HG03439 (cell line): ENCODE measurements at regions not wholly inside any gene's neighbourhood (a gene's known extent, or its start where the extent isn't known, plus 50 kb on each side); places are given as distances from the start of the nearest gene placed in this dataset.
A peak's percentile ranks its signal among the peaks of the same experiment; 100 is the strongest.

Source experiments
- ATAC-seq: cut with Tn5 transposase; IDR thresholded peaks from one replicate; pipeline ENCODE4 v1.9.1; 2021; ENCODE audit warnings: mild to moderate bottlenecking, moderate library complexity; ENCODE audit not compliant: unreplicated experiment

DNA sequence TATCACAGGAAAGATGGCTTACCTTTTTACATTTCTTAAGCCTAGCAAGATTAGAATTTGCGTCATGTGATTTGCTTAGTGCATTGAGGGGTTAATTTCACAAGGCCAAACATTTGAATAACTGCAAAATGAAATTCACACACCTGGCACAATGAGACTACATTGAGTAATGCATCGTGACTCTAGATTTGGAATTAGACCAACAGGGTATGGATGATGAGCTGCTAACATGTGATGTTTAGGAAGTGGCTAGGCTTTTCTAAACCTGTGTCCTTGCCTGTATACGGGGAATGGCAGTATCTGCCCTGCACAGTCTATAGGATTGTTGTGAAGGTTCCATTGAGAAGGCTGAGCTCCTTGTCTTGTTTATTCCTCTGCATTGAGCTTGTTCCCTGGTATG is 160.1 kb downstream of the MFSD1 start:
- no peak for ATAC-seq

DNA sequence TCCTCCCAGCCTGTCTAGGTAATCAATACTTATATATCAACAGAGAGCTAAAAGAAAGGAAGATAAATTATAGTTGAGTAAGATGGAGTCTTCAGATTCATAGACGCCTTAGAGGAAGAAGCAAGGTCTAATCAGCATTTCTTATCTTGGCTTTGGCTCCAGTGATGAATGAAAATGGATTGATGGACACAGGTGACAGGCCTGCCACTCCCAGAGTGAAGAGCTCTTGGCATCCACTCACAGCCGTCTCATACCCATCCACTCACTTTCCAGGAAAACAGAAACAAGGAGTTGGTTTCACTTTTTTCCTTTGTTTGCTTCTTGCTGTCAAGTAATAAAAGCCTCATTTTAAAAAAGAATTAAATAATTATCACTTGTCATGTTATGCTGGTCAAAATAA is 168.2 kb downstream of the MFSD1 start:
- no peak for ATAC-seq

DNA sequence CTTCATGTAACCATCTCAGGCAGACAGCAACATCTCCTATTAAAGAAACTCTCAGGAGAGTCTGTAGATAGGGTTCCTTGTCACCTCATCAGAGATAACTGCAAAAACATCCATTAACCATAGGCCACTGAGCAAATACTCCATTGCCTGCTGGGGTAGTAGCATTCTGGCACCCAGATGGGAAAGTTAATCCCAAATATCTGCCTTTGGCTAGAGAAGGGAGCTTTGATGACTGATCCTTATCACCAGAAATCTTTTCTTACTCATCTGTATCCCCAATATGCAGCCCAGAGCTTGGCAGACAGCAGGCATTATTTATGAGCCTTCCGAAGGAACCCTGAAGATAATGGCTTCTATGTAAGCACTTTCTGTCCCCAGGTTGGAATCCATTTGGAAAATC is 173.1 kb downstream of the MFSD1 start:
- no peak for ATAC-seq

DNA sequence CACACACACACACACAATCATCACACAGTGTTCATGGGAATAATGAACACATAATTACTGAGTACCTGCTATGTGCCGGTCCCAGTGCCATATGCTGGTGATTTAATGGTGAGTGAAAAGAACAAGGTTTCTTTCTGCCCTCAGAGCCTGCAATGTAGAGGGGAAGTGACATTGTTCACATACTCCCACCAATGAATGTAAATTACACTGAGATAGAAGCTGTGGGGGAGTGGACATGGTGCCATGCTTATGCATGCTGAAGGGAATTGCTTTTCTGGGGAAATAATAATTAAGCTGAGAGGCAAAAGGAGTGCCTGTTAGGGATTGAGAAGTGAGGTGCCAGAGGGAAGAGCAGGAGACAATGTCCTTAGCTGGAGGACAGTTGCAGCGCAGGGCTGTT is 175.1 kb downstream of the MFSD1 start:
- no peak for ATAC-seq

DNA sequence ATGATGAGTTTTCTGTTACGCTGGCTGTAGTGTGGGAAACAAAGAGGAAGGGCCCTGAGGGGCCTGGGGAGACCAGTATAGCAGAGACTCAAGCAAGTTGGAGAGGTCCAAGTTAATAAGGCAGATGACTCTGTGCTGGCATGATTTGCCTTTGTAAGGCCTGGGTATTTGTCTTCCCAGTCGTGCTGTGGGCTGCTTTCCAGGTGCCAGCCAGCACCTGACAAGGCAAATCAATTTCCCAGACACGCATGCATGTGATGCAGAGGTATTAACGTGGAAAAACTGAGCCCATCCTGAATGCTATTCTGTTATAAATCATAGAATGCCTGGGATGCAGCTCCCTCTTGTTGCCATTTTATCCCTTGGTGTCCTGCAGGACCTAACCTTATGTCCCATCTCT is 175.6 kb downstream of the MFSD1 start:
- ATAC-seq = no peak

DNA sequence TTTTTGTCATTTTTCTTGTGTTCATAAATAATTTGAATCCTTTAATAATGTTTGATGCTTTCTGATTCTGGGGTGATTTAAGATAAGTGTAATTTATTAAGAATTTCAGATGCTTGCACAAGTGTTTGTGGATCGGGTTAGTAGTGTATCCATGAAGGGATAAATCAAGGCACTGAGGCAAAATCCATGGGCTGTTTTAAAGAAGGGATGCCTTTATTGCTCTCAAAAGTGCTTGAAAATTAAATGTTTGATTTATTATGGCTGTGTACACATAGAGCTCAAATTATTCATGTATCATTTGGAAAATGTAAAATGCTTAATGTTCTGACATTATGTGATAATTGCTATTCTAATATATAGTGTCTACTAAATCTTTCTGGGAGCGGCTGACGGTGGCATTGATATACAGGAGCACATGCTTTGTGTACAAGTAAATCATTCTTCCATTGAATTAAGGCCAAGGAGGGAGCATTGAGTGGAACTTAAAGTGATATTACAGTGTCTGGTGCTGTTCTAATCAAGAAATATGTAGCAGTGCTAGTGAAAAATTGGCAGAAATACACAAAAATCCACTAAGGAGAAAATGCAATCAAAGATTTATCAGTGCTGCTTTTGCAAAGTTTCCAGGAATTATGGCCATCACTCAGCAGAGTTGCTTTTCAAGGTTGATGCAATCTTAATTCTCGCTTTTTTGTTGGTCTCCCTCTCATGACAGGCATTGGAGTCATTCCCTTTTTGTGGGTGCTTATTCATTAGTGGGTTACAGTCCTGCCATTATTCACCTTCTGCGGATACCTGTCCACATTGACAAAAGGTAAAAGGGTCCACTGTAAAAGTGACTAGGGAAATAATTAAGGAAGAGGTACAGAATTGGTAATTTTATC is 181.6 kb downstream of the MFSD1 start:
- ATAC-seq = no peak

GRCh38 chr3:158991146-158991705 is 189.4 kb downstream of the MFSD1 start:
- no peak for ATAC-seq

DNA sequence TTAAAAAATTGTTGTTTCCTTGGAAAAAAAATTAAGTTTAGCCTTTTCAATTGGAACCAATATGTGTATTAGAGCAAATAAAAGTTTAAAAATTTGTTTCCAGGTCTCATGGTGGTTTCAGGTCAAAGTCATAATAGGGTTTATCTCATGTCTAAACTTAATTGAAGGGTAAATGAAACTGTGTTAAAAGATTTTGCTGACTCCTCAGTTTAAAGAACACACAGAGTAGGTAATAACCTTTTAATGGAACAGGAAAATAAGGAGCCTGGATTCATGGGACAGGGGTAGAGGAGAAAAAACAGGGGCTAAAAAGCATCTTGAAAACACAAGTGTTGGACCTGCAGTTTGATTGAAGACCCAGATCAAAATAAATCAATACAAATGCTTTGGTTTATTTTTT is 190.6 kb downstream of the MFSD1 start:
- no peak for ATAC-seq

DNA sequence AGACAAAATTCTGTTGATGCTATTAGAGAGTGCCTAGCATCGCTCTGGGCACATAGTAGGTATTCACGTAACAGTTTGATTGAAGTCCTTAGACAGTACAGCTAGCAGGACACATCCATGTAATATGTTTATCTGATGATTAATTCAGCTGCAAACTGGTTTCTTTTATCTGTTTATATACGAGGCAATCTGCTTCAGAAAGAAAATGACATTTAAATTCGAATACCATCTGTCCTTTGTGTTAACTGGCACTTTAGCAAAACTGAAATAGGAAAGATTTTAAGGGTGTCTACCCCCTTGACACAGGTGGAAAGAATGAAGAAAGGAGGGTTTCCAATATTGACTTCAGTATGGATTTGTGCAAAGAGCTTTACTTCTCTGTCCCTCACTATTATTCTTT is 192.5 kb downstream of the MFSD1 start:
- no peak for ATAC-seq

GRCh38 chr3:159001711-159002110 is 199.9 kb downstream of the MFSD1 start:
- ATAC-seq = no peak

DNA sequence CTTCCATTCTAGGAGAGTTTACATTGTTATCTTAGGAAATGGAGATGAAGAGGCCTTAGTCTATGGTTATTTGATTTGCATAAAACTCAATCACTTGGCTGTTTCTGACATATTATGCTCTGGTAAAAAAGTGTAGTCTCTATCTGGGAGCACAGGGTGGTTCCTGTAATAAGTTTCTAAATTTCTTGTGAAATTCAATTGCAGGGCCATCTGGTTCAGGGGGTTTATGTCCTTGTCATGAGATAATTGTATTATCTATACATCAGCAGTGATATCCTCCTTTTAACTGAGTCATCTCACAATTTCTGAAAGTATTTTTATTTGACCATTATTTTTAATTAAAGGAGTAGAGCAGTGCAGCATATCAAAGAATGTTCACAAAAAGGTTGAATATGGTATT is 203.3 kb downstream of the MFSD1 start:
- no peak for ATAC-seq

DNA sequence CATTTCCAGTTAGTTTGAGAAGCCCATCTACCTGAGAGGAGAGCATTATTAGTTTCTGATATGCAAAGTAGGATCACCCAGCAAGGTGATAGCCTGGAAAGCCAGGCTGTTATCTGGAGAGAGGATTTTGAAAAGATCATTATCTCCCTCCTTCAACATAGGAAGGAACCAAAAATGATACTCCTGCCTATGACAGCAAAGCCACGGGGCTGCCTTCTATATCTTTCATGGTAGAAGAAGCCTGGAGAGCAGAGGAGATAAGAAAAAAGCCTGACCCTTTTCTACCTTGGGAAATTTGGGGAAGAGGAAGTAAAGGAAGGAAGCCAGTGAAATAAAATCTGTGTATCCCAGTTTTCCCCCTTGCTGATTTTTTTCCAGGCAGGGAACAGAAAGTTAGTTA is 205.5 kb downstream of the MFSD1 start:
- ATAC-seq = no peak

DNA sequence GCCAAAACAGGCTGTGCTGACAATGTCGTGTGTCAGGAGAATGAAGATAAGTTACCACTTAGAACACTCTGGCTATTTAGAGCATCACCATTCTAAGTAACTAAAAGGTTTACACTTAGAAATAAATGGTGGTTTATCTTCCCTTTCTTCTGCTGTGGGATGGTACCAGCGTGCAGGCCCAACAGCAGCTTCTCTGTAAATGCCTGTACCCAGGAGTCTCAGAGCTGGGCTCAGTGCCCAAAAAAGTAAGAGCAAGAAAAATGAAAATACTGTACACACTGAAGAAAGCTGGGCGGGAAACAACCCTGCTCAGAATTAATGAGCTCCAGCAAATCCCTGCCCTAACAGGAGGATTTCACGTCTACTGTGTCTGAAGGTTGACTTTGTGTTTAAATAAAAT is 206.5 kb downstream of the MFSD1 start:
- ATAC-seq = no peak

GRCh38 chr3:159018341-159018740 is 216.5 kb downstream of the MFSD1 start:
- ATAC-seq = no peak

DNA sequence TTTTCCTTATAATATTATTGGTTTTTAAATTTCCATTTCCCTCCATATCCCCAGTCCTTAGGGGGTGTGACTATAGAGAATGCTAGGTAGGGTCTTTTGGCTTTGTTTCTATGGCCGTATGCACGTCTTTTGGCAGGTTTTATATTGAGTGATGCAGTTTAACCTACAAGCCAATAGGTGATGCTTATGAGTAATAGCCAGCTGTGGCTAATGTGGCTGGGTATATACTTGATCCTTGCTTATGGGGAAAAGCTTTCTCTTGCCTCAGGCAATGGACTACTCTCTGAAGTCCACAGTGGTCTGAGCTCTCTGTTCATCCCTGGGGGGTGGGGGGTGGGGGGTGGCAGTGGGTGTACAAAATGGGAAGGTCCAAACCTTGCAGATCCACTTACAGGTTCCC is 223.9 kb downstream of the MFSD1 start:
- ATAC-seq = no peak

- no peak for ATAC-seq
These were observed 224.7 kb downstream of the MFSD1 start for GRCh38 chr3:159026510-159026909.

DNA sequence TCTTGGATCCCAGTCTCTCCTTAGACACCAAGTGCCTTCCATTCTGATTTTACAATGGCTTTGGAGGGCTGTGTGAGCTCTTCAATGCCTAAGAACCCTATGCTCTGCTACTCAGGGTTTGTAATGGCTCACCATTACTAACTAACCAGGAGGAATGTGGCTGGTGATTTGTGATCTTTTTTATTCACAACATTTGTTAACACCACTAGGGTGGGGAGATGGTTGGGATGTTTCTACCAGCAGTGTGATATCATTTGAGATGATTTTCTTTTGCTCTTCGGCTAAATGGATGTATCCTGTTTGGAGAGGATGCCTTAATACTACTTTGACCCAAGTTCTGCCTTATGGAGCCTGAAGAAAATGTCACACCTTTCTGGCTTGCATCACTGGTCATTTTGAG is 226.9 kb downstream of the MFSD1 start:
- no peak for ATAC-seq

DNA sequence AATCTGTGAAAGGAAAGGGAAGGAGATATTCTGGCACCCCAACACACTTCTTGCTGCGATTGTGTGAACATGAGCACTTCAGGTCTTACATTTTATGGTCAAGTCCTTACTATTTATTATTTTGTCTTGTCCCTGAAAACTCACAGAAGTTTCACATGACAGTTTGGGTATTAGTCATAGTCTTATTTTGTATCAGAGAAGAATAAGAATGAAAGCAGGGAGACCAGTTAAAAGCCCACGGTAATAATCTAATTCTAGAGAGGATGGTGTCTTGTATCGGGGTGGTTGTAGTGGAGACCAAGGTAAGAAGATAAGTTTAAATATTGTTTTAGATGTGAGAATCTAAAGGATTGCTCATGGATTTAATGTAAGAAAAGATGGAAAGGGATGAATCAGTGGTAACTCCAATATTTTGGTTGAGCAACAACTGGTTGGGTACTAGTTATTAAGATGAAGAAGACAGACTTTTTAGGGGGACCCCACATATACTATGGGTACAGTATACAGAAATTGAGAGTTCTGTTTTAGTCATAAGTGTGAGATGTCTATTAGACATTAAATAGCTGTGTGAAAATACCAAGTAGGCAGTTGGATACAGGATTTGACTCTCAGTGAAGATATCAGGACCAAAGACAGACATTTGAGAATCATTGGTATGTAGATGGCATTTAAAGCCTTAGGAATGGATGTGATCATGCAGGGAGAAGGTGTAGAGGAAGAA is 227.6 kb downstream of the MFSD1 start:
- peak; percentile 68 for ATAC-seq

DNA sequence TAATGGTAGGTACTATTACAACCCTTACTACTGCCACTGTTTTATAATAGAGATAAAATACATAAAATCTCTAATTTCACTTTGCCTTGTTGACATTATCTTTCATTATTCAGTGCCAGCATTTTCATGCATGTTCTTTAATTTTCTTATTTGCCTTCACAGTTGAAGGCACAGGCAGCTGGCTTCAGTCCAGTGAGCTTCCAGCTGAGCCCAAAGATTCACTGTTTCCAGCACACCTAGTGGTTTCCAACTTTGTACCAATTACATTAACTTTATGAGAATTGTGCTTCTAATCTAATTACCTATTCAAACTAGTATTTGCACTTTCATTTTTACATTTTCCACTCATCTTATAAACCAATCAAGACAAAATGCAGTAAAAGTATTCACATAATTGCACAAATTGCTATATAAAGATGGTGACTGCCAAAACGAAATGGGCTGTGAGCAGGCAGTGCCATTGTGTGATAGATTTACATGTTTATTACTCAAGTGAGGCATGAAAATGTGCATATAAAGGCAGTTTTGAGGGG is 228.3 kb downstream of the MFSD1 start:
- no peak for ATAC-seq

DNA sequence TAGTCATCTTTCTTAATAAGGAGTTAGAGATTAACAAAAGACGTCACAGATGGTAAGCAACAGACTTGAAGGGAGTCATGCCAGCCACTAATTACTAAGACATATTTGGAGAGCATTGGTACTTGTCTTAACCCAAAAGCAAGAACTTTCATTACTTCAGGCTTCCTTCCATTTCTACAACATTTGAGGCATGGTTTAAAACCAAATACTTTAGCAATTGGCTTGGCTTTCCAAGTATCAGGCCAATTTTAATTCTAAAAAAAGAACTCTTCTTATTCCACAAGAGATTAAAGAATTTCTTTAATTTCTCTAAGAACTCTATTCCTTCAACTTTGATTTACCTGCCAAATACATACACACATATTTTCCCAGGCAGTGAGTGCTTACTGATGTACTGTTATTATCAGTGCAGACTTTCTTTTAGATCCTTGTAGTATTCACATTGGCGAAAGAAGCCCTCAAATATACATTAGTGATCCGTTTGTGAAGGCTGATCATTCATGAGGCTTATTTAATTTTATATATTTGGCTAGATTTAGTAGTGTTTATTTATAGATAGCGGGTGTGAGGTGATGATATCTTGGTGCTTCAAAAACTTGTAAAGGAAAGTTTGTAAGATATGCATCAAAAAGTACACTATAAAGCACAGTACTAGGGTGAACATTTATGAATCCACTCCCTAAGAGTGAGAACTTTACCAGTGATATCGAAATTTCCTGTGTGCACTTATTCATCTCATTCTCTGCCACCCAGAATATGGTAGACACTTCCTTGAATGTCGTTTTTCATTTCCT is 229.2 kb downstream of the MFSD1 start:
- ATAC-seq = no peak

DNA sequence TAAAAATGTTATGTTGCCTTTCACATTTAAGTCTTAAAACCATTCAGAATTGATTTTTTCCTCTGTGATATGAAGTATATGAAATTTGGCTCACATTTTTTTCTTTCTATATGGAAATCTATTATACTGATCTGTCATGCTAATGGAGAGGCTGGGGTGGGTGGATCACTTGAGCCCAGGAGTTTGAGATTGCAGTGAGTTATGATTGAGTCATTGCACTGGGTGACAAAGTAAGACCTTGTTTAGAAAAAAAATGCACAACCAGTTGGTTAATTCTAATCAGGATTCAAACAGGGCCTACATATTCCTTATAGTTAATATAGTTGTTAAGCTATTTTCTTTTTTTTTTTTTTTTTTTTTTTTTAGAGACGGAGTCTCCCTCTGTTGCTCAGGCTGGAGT is 230.5 kb downstream of the MFSD1 start:
- no peak for ATAC-seq
